Ishikawa (cell line): ENCODE measurements at regions not wholly inside any gene's neighbourhood (a gene's known extent, or its start where the extent isn't known, plus 50 kb on each side); places are given as distances from the start of the nearest gene placed in this dataset.

Source experiments
- CEBPB ChIP-seq: IDR thresholded peaks from 2 replicates; pipeline ENCODE4 v1.6.1; 2012
- CREB1 ChIP-seq: IDR thresholded peaks from 2 replicates; pipeline ENCODE4 v1.6.1; 2012; ENCODE audit warnings: low read depth
- EGR1 ChIP-seq: IDR thresholded peaks from 2 replicates; pipeline ENCODE4 v1.6.1; 2012
- EP300 ChIP-seq: IDR thresholded peaks from 2 replicates; pipeline ENCODE4 v1.6.1; 2012; ENCODE audit warnings: borderline replicate concordance
- FOXM1 ChIP-seq: IDR thresholded peaks from 2 replicates; pipeline ENCODE4 v1.6.1; 2012; ENCODE audit warnings: low read depth, borderline replicate concordance
- MAX ChIP-seq: IDR thresholded peaks from 2 replicates; pipeline ENCODE4 v1.6.1; 2012
- NFIC ChIP-seq: IDR thresholded peaks from 2 replicates; pipeline ENCODE4 v1.6.1; 2012
- RAD21 ChIP-seq: IDR thresholded peaks from 2 replicates; pipeline ENCODE4 v1.6.1; 2012; ENCODE audit warnings: low read depth
- REST ChIP-seq: IDR thresholded peaks from 2 replicates; pipeline ENCODE4 v1.6.1; 2012; ENCODE audit warnings: low read depth, mild to moderate bottlenecking
- TAF1 ChIP-seq: IDR thresholded peaks from 2 replicates; pipeline ENCODE4 v1.6.1; 2012; ENCODE audit warnings: low read depth, mild to moderate bottlenecking
- TCF12 ChIP-seq: IDR thresholded peaks from 2 replicates; pipeline ENCODE4 v1.6.1; 2012; ENCODE audit warnings: low read depth
- TEAD4 ChIP-seq: IDR thresholded peaks from 2 replicates; pipeline ENCODE4 v1.6.1; 2012
- YY1 ChIP-seq: IDR thresholded peaks from 2 replicates; pipeline ENCODE4 v1.6.1; 2012; ENCODE audit warnings: low read depth
- ZBTB7A ChIP-seq: IDR thresholded peaks from 2 replicates; pipeline ENCODE4 v1.6.1; 2012; ENCODE audit warnings: low read depth
- TF ChIP-seq, protein P1 (sequence below): IDR thresholded peaks from 2 replicates; pipeline ENCODE4 v1.6.1; 2012

DNA sequence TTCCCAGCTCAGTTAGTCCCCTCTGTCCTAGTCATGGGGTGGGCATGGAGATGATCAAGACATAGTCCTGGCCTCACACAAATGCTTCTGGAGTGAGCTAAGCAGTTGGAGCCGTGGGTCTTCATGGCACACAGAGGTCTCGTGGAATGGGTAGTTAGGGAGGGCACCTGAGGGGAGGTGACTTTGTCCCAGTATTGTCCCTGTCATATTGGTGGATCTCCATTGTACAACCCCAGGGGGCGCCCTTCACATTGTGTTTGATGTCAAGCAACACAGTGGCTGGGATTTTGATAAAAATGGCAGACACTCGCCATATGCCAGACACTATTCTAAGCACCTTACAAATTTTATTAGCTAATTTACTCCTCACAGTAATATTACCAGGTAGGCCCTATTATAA is 175.4 kb upstream of the LHX5 start:
- TF ChIP-seq CEBPB (no peak), MAX (no peak), TEAD4 (no peak), REST (no peak), EGR1 (no peak), TCF12 (no peak), TAF1 (no peak)

DNA sequence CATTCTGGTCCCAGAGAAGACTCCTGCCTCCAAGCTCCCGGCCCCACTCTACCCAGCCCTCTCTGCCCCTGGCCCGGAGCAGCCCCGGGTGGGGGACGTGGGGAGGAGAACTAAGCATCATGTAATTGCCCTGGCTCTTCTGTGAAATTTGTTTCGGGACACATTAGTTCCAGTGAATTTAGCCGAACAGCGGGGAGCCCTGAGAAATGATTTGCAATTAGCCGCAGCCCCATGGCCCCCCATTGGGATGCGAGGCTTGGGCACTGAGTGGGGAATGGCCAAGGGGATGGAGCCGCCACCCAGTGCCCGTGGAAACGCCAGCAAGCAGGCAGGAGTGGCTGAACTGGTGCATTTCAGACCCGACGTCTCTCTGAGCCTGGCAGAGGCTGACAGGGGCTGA is 173.9 kb upstream of the LHX5 start:
- TF ChIP-seq YY1 = no peak
- no peak for TF ChIP-seq RAD21
- TF ChIP-seq, protein P1, sequence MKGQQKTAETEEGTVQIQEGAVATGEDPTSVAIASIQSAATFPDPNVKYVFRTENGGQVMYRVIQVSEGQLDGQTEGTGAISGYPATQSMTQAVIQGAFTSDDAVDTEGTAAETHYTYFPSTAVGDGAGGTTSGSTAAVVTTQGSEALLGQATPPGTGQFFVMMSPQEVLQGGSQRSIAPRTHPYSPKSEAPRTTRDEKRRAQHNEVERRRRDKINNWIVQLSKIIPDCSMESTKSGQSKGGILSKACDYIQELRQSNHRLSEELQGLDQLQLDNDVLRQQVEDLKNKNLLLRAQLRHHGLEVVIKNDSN = no peak
- no peak for TF ChIP-seq REST
- TF ChIP-seq NFIC = no peak
- no peak for TF ChIP-seq ZBTB7A
- TF ChIP-seq MAX = no peak
- no peak for TF ChIP-seq TAF1

DNA sequence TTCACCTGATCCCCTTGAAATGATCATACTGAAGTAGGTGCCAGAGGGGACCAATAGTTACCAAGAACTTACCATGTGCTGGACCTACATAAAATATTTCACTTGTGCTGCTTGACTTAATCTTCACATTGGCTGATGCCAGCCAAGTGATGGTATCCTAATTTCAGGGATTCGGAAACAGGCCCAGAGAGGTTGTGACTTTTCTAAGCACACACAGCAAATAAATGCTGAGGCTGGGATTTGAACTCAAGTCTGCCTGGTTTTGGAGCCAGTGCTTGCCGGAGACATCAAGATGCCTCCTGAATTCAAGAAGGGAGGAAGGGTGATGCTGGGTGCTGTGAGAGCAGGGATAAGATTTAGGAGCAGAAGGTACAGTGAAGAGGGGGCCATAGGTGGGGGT is 173.5 kb upstream of the LHX5 start:
- TF ChIP-seq YY1 (no peak), CREB1 (no peak), FOXM1 (no peak), ZBTB7A (no peak), EGR1 (no peak)

DNA sequence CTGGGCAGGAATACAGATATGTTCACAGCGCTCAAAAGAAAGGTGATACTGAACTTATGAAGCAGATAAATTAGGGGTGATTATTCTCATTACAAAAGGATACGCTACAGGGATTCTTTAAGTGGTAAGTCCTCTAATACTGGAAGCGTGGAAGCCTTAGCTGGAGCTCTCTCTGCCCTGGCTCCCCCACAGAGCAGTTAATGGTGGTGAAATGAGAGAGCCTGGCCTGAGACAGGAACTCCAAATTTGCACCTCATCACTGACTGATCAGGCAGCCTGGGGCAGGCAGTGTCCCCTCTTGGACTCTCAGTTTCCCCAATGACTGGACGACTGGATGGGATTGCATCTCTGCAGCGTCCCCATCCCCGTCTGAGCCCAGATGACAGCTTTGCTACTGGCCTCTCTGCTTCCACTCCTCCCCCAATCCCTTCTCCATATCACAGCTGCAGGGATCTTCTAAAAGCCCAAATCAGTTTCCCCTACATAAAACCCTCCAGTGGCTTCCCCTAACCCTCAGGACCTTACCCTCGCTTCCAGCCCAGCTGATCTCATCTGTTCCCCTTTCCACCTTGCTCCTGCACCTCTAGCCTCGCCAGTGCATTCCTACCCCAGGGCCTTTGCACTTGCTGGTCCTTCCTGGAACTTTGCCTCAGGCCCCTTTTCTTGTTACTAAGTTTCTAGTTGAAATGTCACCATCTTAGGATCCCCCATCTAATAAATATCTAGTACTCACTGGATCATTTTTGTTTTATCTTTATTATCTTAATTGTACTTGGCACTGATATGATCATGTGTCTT is 171.7 kb upstream of the LHX5 start:
- TF ChIP-seq CEBPB (no peak), TAF1 (no peak), CREB1 (no peak), REST (no peak)

GRCh38 chr12:113642672-113643071 is 171.0 kb upstream of the LHX5 start:
- TF ChIP-seq CEBPB = no peak
- no peak for TF ChIP-seq MAX
- no peak for TF ChIP-seq TAF1
- no peak for TF ChIP-seq RAD21
- TF ChIP-seq REST = no peak
- no peak for TF ChIP-seq TCF12
- TF ChIP-seq, protein P1 = no peak
- no peak for TF ChIP-seq EP300
- TF ChIP-seq YY1 = no peak
- no peak for TF ChIP-seq EGR1
- TF ChIP-seq FOXM1 = no peak
- TF ChIP-seq NFIC = no peak
- no peak for TF ChIP-seq ZBTB7A
- no peak for TF ChIP-seq TEAD4
- TF ChIP-seq CREB1 = no peak
